GM21619 (cell line): ENCODE measurements at regions not wholly inside any gene's neighbourhood (a gene's known extent, or its start where the extent isn't known, plus 50 kb on each side); places are given as distances from the start of the nearest gene placed in this dataset.
"Not testable (repeated sequence)": the region's sequence is repeated elsewhere in the genome, so short reads cannot be mapped to it uniquely, and the experiment has no call there.

Experiments
- ATAC-seq: cut with Tn5 transposase; IDR thresholded peaks from one replicate; pipeline ENCODE4 v1.9.1; 2021; ENCODE audit not compliant: unreplicated experiment

DNA sequence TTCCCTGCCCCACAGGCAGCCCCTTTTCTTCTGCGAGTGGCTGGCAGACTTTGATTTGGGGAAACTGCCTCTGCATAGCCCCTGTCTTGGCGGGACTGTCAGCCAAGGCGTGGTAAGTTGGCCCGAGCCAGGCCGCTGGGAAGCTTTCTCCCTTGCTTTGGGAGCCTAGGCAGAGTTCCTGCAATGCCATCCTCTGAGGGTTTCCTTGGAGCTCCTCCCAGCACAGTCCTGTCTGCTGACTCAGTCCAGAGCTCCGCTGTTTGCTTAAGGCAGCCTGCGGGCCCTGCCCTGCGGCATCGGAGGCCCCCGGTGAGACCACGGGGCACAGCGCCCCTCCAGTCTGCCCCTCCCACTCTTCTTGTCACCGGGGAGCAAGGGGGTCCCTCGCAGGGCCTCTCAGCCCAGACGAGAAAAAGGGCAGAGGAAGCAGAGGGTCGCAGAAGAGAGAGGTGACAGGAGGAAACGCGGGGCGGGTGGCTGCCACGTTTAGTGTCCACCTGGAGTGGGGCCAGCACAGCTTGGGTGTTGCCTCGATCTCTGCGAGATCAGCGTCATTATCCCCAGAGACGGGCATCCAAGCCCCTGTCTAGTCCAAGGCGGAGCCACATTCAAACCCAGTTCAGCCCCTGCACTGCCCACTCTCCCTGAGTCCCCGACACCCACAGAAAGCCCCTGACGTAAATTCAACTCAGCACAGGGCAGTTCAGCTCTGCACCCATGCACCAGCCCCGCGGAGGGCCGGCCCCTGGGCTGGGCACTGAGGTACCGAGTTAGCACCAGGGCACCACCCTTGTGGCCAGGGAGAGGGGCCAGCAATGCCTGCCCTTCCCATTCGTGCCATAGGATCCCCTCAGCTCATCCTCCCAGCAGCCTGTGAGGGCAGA, 59.0 kb upstream of the CHST15 start:
- no peak for ATAC-seq

DNA sequence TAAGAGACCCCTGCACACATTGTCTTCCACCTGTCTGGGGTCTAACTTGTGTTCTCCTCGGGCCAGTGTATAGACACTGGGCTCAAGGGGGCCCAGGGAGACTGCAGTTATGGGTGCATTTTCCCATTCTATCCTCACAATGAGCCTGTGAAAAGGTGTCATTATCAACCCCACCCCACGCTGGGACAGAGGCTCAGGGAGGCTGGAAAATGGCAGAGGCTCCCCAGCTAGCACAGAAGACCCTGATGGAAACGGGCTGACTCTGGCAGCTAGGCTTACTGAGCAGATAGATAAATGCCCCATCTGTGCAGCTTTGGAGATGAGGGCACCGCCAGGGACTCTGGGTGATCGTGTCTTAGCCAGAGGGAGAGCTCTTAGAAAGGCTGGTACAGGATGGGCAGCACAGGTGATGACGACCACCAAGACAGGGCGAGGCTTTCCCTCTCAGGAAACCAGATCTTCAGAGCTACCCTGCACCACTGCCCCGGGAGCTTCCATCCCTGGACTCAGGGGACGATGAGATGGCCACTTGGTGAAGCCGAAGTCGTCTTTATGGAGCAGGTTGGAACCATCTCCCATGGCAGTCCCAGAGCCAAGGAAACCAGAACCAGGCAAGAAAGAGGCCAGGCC, 58.2 kb upstream of the CHST15 start:
- no peak for ATAC-seq

DNA sequence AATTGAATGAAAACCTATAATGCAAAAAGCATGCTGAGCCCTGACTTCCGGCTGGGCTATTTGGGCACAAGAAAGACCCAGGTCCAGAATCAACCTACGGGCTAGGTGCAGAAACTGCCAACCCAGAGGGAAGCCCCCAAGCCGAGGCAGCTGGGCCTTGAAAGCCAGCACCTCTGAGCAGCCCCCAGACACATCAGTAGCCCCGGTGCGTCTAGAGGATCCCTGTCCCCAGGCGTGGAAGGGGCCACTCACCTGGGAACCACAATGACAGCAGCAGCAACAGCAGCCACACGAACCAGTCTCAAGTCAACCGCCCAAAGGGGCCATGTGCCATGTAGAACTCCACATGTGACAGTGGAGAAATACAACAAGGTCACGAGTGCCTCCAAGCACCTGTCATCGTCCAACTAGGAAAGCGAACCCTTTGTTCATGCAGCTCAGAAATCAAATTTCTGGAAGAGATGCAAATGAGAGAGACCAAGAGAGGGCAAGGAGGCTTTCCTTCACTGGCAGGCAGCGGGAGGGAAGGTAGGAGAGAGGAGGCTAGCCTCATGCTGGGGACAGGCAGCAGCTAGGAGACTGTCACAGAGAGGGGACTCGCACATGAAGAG, 57.5 kb upstream of the CHST15 start:
- no peak for ATAC-seq

DNA sequence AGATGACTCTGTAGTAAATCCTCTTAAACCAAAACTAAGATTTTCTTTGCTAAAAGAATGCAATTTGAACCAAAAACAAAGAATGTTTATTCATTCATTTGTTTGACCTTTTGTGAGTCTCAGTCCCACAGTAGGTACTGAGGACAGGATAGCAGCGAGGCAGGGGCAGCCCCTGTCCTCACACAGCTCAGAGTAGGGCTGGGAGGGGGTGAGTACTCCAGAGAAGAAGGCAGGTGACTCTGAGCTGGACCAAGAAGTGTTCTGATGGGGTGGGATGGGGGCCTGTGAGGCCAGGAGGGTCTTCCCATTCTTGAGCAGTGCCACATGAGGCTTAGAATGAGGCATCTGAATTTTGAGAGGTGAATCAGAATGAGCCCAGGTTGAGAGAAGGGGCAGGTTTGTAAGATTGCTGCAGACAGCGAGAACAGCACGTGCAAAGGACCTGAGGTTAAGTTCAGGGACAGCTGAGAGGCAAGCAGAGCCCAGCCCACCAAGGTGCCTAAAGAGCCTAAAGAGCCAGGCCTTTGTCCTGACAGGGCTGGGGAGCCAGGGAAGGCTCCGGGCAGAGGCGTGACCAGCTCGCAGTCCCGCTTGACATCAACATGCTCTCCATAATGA, 56.9 kb upstream of the CHST15 start:
- ATAC-seq: no peak

DNA sequence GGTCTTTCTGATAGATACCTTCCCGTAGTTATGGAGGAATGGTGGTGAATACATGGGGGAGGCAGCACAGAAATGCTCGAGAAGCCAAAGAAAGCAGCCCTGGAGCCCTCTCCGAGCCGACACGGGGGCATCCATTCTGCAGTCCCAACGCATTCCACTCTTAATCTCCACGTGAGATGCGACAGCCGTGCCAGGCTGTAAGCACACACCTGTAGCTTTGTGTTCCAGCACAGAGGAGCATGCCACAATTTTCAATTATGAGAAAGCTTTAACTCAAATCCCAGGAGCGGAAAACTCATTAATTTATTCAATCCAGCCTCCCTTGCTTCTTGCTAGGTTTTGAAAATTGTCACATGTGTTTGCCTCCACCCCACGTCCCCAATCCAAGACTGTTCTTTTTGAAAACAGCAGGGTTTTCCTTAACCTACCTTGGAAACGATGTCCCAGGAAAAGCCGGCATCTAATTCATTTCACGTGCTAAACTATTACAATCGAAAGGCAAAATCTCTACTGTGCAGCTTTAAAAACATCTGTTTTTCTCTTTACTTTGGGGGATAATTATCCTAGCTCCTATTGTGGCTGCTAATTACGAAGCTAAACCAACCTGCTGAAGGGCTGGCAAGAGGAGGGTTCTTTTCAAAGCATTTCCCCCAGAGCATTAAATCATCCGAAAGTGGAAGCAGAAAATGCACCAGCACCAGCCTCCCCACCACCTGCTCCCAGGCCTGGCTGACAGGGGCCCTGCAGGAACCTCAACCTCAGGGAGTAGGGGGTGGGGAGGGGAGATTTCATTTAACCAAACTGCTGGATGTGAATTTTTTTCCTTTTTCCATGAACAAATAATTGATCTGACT, 56.0 kb upstream of the CHST15 start:
- no peak for ATAC-seq

DNA sequence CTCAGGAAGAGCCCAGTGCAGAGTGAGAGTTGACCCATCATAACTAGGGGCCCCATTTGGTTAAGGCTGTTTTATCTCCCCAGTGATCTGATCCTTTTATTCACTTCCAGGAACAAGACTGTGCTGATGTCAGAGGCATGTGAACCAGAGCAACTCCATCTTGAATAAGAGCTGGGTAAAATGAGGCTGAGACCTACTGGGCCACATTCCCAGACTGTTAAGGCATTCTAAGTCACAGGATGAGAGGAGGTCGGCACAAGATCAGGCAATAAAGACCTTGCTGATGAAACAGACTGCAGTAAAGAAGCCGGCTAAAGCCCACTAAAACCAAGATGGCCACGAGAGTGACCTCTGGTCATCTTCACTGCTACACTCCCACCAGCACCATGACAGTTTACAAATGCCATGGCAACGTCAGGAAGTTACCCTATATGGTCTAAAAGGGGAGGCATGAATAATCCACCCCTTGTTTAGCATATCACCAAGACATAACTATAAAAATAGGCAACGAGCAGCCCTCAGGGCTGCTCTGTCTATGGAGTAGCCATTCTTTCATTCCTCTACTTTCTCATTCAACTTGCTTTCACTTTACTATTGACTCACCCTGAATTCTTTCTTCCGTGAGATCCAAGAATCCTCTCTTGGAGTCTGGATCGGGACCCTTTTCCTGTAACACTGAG, 55.3 kb upstream of the CHST15 start:
- not testable (repeated sequence) for ATAC-seq

DNA sequence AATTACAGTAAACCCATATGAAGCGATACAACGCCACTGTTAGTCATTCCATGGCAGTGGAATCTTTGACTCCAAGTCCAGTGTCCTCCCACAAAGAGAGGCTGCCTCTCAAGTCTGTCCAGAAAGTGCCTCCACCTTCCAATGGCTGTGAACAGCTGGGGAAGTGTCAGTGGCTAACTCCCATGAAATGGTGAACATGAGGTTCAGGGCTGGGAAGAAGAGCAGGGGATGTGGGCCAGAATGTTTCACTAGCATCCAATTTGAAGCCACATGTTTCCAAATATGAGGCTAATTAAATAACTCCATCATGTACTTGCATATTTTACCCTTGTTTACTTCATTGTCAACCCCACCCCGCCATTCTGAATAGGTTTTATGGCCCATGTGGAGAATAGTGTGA, 53.1 kb upstream of the CHST15 start:
- no peak for ATAC-seq

DNA sequence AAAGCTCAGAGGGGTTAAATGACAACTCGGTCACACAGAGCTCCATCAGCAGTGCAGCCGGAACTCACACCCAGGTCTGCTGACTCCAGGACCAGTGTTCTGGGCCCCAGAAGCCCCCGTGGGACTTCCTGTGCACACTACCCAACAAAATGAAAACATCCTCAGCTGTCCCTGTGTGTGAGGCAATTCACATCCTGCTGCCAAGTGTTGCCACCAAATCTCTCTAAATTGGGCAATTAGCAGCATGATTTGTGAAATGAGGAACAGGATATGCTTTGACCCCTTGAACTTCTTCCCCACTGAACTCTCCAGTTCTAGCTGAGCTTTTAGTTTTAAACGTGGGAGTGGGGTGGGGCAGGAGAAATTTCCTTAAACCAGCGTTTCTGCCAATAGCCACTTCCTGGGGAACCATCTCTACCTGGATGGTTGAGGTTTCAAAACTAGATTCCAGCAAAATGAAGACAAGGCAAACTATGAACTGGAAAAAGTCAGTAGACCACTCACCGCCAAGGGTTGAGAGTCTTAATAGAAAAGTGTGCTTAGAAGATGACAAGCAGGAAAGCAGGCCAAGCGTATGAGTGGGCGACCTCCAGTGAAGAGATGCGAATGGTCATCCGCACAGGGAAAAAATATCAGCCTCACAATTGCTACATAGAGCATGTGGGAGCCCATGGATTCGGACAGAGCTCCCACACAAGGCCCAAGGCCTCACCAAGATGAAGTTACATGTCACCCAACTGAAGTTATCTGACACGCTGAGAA, 51.9 kb upstream of the CHST15 start:
- ATAC-seq: no peak

DNA sequence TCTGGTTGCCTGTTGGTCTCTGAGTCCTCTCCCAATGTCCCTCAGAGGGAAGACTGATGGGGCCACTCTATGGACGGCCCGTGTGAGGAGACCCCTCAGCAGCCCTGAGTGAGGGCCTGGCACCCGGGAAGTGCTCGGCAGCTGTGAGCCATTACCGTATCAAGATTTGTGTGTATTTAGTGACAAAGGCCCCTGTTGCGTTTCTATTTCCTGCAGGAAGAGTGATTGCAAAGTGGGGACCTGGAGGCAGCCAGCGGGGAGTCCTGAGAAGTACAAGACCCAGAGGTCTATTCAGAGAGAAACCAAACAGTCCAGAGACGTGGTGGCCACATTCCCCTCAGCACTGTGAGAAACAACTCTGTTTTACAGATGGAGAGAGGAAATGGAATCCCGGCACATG, 51.1 kb upstream of the CHST15 start:
- no peak for ATAC-seq

DNA sequence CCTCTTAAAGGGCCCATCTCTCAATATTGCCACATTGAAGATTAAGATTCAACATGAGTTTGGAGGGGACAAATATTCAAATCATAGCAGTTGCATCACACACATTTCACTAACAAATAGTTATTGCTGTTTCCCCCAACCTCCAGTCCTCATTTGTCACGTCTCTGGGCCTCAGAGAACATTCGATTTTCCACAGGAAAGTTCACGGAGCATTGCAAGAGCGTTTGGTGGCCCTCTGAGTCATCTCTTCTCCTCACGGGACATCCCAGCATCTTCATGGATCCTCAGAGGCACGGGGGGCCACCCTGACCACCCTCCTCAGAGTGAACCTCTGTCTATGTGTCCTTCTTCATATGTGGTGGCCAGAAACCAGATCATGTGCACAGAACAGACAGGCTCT, 50.3 kb upstream of the CHST15 start:
- ATAC-seq: no peak
